Limb (tissue), 2 donors: ENCODE measurements at regions not wholly inside any gene's neighbourhood (a gene's known extent, or its start where the extent isn't known, plus 50 kb on each side); places are given as distances from the start of the nearest gene placed in this dataset.
A peak's percentile ranks its signal among the peaks of the same experiment; 100 is the strongest.

ENCODE experiments used
- DNase-seq, 2 donors: peaks; one replicate each; pipeline ENCODE4 v3.0.0-alpha.2; 2016; ENCODE audit errors: extremely low spot score in 2 of 2

GRCh38 chr2:167450364-167450763 lies 562.1 kb downstream of the XIRP2 start:
- DNase-seq = no peak

- no peak for DNase-seq
Observed at GRCh38 chr2:167440382-167440781, 552.1 kb downstream of the XIRP2 start.

- DNase-seq = no peak
Observed at GRCh38 chr2:167438206-167438605, 549.9 kb downstream of the XIRP2 start.

- no peak for DNase-seq
Observed at GRCh38 chr2:167431949-167432348, 543.7 kb downstream of the XIRP2 start.

GRCh38 chr2:167430447-167430846 lies 542.2 kb downstream of the XIRP2 start:
- DNase-seq = no peak

GRCh38 chr2:167424803-167425755 lies 536.8 kb downstream of the XIRP2 start:
- no peak for DNase-seq

GRCh38 chr2:167424221-167424620 lies 535.9 kb downstream of the XIRP2 start:
- DNase-seq = no peak

GRCh38 chr2:167423731-167424130 lies 535.5 kb downstream of the XIRP2 start:
- DNase-seq = no peak

GRCh38 chr2:167420211-167420610 lies 531.9 kb downstream of the XIRP2 start:
- DNase-seq = peak in 1 of 2 donors; percentile 55

- no peak for DNase-seq
Observed at GRCh38 chr2:167415068-167415467, 526.8 kb downstream of the XIRP2 start.

- no peak for DNase-seq
Observed at GRCh38 chr2:167411367-167411766, 523.1 kb downstream of the XIRP2 start.

GRCh38 chr2:167406558-167406957 lies 518.3 kb downstream of the XIRP2 start:
- no peak for DNase-seq

- DNase-seq = no peak
Observed at GRCh38 chr2:167404627-167405284, 516.5 kb downstream of the XIRP2 start.

- no peak for DNase-seq
Observed at GRCh38 chr2:167401309-167401708, 513.0 kb downstream of the XIRP2 start.

- no peak for DNase-seq
Observed at GRCh38 chr2:167400546-167400945, 512.3 kb downstream of the XIRP2 start.

- DNase-seq = no peak
Observed at GRCh38 chr2:167398873-167399272, 510.6 kb downstream of the XIRP2 start.

GRCh38 chr2:167388901-167389300 lies 500.6 kb downstream of the XIRP2 start:
- DNase-seq = no peak

- no peak for DNase-seq
Observed at GRCh38 chr2:167388497-167388896, 500.2 kb downstream of the XIRP2 start.

GRCh38 chr2:167386694-167387093 lies 498.4 kb downstream of the XIRP2 start:
- no peak for DNase-seq

GRCh38 chr2:167383610-167384194 lies 495.4 kb downstream of the XIRP2 start:
- DNase-seq = no peak

GRCh38 chr2:167381349-167381748 lies 493.1 kb downstream of the XIRP2 start:
- no peak for DNase-seq

- no peak for DNase-seq
Observed at GRCh38 chr2:167380555-167380954, 492.3 kb downstream of the XIRP2 start.
